GM21526 (cell line): ENCODE measurements at regions not wholly inside any gene's neighbourhood (a gene's known extent, or its start where the extent isn't known, plus 50 kb on each side); places are given as distances from the start of the nearest gene placed in this dataset.
"Not testable (repeated sequence)": the region's sequence is repeated elsewhere in the genome, so short reads cannot be mapped to it uniquely, and the experiment has no call there.

Experiments
- ATAC-seq: cut with Tn5 transposase; IDR thresholded peaks from one replicate; pipeline ENCODE4 v1.9.1; 2021; ENCODE audit warnings: moderate library complexity; ENCODE audit not compliant: unreplicated experiment, low FRiP score

DNA sequence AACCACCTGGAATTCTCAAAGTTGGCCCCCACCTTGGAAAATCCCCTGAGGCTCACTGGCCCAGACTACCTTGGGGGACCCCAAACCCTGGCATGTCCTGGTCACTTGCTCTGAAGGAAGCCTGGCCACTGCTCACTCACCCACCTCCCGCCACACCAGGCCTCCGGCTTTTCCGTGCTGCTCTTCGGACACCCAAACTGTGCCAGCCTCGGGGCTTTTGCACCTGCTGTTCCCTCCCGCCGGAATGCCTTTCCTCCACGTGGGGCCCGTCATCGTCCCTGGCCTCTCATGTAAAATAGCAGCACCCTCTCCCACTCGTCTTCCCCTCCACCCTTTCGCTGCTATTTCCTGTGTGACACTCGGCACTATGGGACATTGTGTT, 87.2 kb upstream of the NCOR2 start:
- ATAC-seq = no peak

DNA sequence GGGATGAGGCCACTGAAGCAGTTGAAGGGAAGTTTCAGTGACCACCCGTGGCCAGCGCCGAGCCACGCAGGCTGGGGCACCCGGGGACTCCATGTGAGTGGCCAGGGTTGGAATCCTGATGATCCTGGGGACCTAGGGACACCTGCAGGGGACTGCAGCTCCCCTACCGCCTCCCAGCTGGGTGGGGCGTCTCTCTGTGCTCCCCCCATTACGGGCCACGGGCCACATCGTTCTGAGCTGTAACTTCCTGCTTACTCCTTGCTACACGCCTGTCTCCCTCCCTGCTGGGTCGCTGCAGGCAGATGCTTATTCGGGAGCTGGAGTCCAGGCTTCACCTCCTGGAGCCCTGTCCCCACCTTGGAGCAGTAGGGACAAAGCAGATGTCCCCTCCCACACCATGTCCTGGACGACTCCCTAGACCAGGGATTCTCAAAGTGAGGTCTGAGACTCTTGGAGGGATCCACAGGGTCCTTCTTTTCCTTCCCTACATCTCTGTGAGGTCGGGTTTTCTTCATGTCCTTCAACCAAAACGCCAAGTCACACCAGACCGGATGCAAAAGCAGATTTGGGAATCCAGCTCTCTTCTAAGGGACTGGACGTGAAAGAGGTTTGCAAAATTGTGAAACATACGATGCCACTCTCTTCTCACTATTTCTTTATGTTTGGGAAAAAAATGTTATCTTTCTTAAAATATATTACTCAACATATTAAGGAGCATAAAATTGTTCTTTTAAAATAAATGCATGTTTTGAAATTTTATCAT, 85.9 kb upstream of the NCOR2 start:
- ATAC-seq = no peak

DNA sequence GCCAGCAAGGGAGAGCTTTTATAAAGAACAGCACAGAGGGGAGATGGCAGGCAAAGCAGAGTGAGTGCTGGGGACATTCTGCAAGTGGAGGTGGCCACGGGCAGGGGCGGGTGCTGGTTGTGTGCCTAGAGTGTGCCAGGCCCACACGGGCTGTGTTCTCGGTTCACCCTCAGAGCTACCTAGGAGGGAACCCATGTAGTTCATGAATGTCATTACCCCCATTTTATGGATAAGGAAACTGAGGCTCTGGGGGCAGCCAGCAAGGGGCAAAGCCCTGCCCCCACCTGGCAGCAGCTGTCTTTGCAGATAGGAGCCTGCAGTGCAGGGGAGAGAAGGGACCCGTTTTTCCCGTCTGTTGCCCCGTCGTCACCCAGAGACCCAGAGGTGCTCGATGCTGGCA, 85.2 kb upstream of the NCOR2 start:
- no peak for ATAC-seq

DNA sequence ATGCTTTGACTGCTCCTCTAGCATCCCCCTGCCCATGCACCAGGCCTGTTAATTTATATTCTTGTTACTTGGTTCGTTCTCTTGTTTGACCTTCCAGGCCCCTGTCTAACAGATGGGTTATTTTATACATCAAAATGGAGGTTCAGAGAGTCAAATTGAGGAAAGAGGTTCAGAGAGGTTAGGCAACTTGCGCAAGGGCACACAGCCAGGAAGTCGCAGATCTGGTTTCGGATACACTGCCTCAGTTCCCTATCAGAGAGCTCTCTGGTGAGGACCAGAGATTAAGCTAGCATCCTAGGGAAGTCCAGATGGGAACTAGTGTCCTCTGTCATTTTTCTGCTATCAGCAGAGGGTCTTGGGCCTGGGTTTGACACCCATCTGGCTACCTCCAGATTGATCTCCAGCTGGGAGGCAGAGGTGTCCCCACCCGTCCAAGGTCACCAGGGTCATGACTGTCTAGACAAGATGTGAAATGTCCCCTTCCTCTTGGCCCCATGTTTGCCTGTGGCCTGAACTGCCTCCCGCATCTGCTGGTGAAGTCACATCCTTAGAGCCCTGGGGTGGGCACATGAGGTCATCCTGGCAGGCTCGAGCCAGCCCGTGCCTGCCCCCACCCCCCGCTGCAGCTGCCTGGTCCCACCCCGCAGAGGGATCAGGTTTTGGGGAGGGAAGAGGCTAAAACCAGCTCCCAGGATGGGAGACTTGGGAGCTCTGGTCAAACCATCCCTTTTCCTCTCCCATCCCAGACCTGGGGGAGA, 84.3 kb upstream of the NCOR2 start:
- no peak for ATAC-seq

DNA sequence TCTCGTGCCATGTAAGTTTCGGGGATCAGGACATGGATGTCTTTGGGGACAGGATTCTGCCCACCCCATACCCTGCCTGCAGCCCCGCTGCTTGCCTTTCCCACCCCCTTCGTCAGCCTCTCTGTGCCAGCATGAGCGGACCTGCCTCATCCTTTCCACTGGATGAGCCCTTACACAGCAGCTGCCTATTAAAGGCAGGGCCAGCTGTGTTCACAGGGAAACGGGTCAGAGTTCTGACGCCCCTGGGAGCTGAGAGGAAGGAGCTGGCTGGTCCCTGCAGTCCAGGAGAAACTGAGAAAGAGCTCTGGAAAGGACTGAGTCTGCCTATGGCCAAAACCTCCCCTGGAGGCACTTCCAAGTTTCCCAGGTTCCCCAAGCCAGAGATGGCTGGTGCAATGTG, 83.5 kb upstream of the NCOR2 start:
- no peak for ATAC-seq

DNA sequence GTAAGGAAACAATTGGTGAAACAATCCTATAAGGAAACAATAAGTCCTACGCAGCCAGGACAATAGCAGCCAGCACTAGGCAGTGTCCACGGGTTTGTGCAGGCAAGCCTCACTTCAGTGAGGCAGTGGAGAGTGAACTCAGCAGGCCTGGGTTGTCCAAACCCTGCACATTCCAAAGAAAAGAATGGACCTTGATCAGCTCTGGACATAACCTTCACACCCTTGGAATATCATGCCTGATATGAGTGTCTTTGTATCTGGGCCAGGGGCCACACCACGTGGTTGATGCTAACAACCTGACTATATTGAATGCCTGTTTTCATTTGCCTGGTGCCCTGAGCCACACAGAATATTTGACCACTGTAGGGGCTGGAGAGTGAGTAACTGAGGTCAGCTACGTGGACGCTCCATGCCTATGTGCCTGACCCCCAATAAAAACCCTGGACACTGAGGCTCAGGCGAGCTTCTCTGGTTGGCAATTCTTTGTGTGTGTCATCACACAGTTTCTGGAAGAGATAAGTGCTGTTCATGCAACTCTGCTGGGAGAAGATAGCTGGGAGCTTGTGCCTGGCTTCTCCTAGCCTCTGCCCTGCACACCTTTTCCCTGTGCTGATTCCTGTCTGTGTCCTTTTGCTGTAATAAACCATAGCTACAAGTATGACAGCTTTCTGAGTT, 81.4 kb upstream of the NCOR2 start:
- no peak for ATAC-seq

DNA sequence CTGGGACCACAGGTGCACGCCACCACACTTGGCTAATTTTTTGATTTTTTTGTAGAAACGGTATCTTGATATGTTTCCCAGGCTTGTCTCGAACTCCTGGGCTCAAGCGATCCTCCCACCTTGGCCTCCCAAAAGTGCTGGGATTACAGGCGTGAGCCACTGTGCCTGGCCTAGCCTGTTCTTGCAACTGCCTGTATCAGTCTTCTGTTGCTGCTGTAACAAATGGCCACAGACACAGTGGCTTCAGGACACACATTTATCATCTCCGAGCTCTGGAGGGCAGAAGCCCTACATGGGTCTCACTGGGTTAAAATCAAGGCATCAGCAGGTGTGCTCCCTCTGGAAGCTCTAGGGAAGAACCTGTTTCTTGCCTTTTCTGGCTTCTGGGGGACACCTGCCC, 79.9 kb upstream of the NCOR2 start:
- ATAC-seq = no peak

DNA sequence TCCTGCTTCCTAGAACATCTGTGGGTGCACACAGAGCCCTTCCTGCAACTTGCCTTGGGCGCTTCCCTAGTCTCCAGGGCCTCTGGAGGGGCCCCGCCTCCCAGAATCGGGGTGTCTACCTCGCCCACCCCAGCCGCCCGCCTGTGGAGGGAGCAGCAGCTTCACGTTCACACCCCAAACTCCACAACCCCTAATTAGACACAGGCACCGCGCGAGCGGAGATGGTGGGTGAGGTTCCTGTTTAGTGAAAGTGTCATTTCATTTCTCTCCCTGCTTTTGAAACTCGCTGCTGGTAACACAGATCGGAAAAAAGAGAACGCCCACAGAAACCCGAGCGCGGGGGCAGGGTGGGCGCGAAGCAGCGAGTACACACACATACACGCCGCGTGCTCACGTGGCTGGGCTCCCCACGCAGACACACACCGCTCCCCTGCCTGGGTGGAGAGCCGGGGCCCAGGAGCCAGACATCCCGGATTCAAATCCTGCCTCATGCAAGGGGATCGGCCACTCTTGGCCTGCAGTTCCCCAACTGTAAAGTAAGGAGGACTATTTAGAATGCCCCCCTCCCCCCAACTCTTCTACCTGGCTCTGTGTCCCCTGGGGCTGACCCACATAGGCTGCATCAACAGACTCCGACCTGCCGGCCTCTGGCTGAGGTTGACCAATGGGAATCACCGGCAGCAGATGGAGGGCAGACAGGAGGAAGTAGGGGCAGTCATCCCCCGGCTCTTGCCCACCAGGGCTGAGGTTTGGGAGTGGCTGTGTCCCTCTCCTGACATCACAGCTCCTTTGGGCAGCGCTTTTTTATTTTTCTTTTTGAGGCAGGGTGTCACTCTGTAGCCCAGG, 79.2 kb upstream of the NCOR2 start:
- ATAC-seq = no peak

DNA sequence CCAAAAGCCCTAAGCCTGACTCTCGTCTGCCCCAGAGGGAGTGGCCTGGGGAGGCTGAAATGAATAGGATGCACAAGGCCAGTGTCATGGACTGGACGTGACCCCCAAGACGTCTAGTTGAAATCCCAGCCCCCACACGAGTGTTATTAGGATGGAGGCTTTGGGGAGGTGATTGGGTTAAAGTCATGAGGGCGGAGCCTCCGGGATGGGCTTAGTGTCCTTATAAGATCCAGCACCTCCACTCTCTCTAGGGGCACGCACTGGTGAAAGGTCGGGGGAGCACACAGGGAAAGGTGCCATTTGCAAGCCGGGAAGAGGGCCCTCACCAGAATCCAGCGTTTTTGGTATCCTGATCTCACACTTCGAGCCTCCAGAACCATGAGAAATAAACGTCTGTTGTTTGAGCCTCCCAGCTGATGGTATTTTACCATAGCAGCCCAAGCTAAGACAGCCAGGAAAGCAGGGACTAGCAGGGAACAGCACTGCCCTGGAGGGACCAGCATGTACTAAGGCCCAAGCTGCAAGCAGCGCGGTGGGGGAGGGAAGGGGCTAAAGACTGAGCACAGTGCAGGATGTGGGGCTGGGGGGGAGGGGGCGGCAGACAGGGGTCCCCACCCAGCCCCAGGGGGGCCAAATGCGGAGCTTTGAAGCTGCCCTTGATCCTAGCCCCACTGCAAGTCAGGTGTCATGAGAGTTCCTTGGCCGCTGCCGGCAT, 78.3 kb upstream of the NCOR2 start:
- ATAC-seq = no peak

DNA sequence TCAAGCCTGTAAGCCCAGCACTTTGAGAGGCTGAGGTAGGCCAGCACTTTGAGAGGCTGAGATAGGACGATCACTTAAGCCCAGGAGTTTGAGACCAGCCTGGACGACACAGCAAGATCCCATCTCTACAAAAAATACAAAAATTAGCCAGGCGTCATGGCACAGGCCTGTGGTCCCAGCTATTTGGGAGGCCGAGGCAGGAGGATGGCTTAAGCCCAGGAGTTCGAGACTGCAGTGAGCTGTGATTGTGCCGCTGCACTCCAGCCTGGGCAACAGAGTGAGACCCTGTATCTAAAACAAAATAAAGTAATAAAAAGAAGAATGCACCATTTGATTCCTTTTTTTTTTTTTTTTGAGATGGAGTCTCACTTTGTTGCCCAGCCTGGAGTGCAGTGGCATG, 76.4 kb upstream of the NCOR2 start:
- not testable (repeated sequence) for ATAC-seq

DNA sequence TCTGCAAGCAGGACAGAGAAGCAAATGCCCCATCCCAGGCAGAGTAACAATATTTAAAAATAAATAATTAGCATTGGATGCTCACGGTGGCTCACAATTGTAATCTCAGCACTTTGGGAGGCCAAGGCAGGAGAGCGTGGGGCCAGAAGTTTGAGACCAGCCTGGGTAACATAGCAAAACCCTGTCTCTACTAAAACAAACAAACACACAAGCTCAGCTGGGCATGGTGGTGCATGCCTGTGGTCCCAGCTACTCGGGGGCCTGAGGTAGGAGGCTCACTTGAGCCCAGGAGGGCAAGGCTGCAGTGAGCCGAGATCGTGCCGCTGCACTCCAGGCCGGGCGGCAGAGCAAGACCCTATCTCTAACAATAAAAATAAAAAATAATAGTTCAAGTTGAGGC, 74.7 kb upstream of the NCOR2 start:
- ATAC-seq = no peak

DNA sequence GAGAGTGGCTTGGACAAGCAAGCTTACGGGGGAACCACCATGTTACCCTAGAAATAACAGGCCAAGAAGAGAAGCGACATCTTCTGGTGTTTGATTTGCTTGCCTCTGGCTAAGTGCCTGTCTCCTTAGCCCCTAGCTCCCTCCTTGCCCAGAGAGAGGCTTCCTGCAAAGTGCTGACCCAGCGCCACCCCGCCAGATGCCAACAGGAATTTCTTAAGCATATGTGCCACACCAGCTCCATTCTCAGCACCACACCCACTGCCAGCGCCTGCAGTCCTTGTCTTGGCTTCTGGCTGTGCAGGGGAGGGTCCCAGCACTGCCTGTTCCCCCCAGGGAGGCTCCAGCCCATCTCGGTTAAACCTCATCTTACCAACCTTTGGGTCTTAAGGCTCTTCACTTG, 74.2 kb upstream of the NCOR2 start:
- no peak for ATAC-seq

DNA sequence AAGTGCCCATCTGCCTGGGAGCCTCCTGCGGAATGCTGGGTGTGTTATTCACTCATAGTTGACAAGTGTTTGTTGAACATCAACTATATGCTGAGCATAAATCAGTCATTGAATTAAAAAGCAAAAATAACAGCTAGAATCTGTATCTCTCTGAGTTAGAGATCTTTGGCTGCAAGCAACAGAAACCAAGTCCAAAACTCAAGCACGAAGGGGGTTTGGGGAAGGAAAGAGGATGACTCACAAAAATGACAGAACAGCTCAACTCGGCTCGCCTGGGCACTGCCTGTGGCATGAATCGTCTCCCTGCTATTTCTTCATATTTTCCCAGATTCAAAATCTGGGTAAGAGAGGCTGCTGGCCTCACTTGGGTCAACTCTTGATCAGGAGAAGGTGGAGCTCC, 72.6 kb upstream of the NCOR2 start:
- ATAC-seq = no peak

DNA sequence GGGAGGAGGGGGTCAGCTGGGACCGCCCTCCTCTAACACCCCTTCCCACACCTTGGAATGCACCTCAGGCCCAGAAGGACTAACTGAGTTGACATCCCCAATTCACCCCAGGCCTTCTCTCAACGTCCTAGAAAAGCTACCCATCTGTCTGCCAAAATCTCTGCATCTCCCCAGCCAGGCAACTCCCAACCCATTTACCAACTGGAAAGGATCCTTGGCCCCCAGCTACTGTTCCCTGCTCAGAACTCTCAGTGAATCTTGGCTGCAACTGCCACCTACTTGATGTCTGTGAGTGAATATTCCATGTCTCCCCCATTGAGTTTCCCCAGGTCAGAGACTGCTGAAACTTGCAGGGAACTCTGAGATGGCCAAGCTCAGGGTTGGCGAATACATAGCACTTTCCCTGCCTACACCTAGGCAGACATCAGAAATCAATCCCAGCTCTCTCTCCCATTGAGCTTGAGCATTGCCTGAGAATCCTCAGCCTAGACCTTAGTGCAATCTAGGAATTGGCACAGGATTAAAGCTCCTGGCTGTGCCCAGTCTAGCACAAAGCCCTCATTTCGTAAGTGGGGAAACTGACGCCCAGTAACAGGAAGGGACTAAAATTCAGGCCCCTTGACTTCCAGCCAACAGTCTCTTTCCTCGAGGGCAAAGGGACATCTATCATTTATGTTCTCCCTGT, 71.9 kb upstream of the NCOR2 start:
- no peak for ATAC-seq

DNA sequence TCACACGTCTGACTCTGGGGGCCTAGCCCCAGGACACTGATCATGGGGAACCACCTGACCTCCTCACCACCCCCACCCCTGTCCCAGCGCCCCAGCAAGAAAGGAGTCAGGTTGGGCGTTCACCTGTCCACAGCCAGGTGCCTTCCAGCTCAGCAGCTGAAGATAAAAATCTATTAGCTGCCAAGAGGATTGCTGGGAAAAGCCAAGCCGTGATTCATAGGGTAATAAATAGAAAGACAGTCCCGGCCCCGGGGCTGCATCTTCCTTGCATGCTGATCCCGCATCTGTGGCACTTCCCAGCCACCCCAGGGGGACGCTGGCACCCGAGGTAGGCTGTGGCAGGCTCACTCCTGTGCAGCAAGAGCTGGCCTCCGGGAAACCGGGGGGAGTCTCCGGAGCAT, 70.2 kb upstream of the NCOR2 start:
- no peak for ATAC-seq

DNA sequence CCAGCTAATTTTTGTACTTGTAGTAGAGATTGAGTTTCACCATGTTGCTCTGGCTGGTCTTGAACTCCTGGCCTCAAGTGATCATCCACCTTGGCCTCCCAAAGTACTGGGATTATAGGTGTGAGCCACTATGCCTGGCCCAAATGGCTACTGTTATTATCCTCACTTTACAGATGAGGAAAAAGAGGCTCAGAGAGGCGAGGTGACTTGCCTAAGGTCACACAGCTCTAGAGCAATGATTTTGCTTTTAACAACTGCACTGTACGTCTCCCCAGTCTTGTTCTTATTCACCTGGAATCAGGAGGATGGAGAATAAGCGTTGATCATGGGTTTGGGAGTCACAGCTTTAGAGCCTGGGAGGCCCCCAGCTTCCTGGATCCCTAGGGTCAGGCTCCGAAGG, 69.8 kb upstream of the NCOR2 start:
- ATAC-seq = no peak

DNA sequence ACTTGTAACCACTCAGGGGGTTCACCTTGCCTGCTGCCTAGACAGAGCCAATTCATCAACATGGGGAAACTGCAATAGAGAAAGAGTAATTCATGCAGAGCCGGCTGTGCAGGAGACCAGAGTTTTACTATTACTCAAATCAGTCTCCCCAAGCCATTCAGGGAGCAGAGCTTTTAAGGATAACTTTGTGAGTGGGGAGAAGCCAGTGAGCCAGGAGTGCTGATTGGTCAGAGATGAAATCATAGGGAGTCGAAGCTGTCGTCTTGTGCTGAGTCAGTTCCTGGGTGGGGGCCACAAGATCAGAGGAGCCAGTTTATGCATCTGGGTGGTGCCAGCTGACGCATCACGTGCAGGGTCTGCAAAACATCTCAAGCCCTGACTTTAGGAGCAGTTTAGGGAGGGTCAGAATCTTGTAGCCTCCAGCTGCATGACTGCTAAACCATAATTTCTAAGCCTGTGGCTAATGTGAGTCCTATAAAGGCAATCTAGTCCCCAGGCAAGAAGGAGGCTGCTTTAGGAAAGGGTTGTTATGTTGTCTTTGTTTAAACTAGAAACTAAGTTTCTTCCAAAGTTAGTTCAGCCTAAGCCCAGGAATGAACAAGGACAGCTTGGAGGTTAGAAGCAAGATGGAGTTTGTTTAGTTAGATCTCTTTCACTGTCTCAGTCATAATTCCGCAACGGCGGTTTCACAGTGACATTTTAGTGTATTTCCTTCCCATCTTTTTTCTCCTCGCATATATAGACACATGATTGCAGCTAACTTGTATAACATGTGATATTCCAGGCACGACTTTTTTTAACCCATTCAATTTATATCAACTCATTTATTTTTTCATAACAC, 68.9 kb upstream of the NCOR2 start:
- ATAC-seq = no peak

DNA sequence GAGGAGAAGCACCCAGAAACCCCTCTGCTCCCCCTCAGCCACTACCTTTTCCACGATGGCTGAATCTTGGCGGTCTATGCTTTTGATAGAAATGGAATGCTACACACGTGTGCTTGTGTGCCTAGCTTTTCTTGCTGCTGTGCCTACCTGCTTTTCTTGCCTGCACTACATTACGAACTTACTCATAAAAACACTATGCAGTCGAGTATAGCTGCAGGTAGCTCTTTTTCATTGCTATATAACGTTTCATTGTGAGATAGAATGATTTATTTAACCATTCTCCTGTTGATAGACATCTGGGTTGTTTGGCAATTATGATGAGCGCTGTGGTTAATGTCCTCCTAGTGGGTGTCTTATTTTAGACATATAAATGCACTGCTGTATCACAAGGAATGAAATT, 67.9 kb upstream of the NCOR2 start:
- ATAC-seq = no peak
